ENCODE measurements at regions not wholly inside any gene's neighbourhood (a gene's known extent, or its start where the extent isn't known, plus 50 kb on each side); places are given as distances from the start of the nearest gene placed in this dataset.

DNA sequence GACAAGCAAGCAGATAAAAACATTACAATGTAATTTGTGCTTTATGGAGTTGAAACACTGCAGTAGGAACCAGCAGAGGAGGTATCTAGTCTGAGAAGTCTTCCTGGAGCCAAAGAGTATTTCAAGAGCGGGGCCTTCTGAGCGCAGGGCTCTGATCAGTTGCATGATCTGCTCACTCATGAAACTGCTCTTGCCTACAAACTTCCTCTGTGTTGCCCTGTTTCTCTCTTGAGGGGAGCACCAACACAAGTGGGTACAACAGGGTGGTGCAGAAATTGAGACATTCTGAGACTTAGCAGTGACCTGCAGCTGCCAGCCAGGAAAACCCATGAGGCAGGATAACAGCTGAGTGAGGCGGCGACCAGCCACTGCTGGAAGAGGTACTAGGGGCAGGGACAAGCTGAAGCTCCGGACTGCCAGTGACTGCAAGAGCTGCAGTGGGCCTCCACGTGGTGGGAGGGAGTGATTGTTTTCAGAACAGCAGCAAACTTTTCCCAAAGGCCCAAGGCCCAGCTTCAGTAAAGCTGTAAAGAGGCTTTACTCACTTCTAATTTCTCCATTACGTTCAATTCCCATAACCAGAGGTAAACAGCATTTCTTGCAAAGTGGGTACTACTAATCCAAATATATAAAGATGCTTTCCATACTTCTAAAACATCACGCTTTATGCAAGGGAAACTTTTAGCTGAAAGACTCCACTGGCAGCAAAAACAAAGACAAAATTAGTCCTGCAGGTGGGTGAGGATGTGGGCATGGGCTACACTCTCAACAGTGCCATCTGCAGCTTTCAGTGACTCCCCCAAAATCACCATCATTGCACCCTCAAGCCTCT, 69.0 kb upstream of the LPP start:
- intact Hi-C loops (cut with micrococcal nuclease; ENCODE audit: unreplicated experiment), result no loop called here
- Histone ChIP-seq H3K9me3 (ENCODE audit: insufficient read depth, low read depth) (peaks cover 5% of the 10 kb centered on the region), H3F3A (ENCODE audit: insufficient read depth, low read depth) (no peaks in the 10 kb centered on the region), H3K36me3 (ENCODE audit: low read depth) (no peaks in the 10 kb centered on the region), H3K79me2 (ENCODE audit: low read depth) (no peaks in the 10 kb centered on the region), H3K4me2 (no peak overlapping the region), H4K20me1 (ENCODE audit: insufficient read depth) (no peaks in the 10 kb centered on the region), H2AFZ (no peak overlapping the region), H3K9me2 (ENCODE audit: insufficient read depth) (no peaks in the 10 kb centered on the region), H3K27me3 (ENCODE audit: insufficient read depth, low read depth) (no peaks in the 10 kb centered on the region), H3K27ac (no peak overlapping the region), H3K4me3 (no peak overlapping the region), H3K4me1 (replicated peaks; ENCODE audit: insufficient read depth) (no peaks in the 10 kb centered on the region)
- no TSS peak for BruUV-seq (replicated peaks)
- CTCF ChIA-PET, result no interaction called here
- POLR2A ChIA-PET (ENCODE audit: unreplicated experiment), result interaction anchor here (0.6 kb wide), 1 partner anchor 1001 kb away, joined by 3 read pairs; no protein-coding TSS in a partner anchor
- TF ChIP-seq, protein P1, sequence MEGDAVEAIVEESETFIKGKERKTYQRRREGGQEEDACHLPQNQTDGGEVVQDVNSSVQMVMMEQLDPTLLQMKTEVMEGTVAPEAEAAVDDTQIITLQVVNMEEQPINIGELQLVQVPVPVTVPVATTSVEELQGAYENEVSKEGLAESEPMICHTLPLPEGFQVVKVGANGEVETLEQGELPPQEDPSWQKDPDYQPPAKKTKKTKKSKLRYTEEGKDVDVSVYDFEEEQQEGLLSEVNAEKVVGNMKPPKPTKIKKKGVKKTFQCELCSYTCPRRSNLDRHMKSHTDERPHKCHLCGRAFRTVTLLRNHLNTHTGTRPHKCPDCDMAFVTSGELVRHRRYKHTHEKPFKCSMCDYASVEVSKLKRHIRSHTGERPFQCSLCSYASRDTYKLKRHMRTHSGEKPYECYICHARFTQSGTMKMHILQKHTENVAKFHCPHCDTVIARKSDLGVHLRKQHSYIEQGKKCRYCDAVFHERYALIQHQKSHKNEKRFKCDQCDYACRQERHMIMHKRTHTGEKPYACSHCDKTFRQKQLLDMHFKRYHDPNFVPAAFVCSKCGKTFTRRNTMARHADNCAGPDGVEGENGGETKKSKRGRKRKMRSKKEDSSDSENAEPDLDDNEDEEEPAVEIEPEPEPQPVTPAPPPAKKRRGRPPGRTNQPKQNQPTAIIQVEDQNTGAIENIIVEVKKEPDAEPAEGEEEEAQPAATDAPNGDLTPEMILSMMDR (conservative IDR thresholded peaks at IDR 0.05), result no peak
- no peak for TF ChIP-seq EZH2 (IDR thresholded peaks at IDR 0.05; ENCODE audit: low read depth)
- no peak for DNase-seq

DNA sequence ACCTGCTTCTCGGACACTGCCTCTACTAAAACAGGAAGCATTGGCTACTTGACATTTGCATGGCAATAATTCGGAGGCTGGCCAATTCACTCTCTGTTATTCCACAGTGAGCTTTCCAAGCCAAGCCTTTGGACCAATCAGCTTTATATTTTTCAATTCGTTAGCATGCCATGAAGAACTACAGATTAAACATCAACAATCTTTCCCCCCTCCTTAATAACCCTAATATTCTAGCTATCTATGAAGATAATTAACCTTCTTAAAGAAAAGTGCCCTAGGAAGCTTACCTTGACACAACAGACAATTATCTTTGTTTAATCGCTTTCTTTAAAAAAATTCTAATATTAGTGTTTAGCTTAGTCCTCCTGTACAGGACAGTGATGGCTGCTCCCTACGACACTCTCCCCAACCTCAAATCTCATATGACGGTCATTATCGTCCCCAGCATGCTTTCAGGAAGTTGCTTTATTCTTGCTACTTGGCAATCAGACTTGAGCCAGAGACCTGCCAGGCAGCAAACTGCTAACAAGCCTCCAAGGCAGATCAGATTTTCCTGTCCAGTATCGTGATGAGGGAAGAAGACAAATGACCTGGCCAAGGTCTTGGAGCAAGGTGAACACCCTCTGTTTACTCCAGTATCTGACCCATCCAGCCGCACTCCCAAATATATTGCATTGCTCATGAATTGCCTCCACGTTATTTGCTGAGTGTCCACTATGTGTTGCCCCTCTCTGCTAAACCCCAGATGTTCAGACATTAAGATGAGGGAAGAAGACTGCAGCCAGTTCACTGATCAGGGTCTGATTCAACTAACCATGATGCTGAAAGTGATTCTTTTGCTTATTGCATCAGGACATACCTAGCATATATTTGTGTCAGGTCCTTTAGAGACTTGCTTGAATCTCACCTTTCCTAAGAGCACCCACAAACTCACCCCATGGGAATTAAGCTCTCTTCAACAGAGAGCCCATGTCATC, 68.1 kb upstream of the LPP start:
- no peaks in the 10 kb centered on the region for H3K4me1 ChIP-seq (replicated peaks; ENCODE audit: insufficient read depth)
- no peak for TF ChIP-seq EZH2 (IDR thresholded peaks at IDR 0.05; ENCODE audit: low read depth)
- intact Hi-C loops (cut with micrococcal nuclease; ENCODE audit: unreplicated experiment), result no loop called here
- H3F3A ChIP-seq (ENCODE audit: insufficient read depth, low read depth), result no peaks in the 10 kb centered on the region
- DNase-seq, result no peak
- H3K79me2 ChIP-seq (ENCODE audit: low read depth), result no peaks in the 10 kb centered on the region
- H3K9me2 ChIP-seq (ENCODE audit: insufficient read depth), result no peaks in the 10 kb centered on the region
- H2AFZ ChIP-seq, result no peak overlapping the region
- H3K27ac ChIP-seq, result no peak overlapping the region
- no peaks in the 10 kb centered on the region for H3K36me3 ChIP-seq (ENCODE audit: low read depth)
- no peaks in the 10 kb centered on the region for H4K20me1 ChIP-seq (ENCODE audit: insufficient read depth)
- POLR2A ChIA-PET (ENCODE audit: unreplicated experiment), result interaction anchor here (0.6 kb wide), 1 partner anchor 1000 kb away, joined by 3 read pairs; no protein-coding TSS in a partner anchor
- H3K27me3 ChIP-seq (ENCODE audit: insufficient read depth, low read depth), result no peaks in the 10 kb centered on the region
- no peaks in the 10 kb centered on the region for H3K9me3 ChIP-seq (ENCODE audit: insufficient read depth, low read depth)
- no peak overlapping the region for H3K4me2 ChIP-seq
- no peak overlapping the region for H3K4me3 ChIP-seq
- BruUV-seq (replicated peaks), result no TSS peak
- CTCF ChIA-PET, result no interaction called here

DNA sequence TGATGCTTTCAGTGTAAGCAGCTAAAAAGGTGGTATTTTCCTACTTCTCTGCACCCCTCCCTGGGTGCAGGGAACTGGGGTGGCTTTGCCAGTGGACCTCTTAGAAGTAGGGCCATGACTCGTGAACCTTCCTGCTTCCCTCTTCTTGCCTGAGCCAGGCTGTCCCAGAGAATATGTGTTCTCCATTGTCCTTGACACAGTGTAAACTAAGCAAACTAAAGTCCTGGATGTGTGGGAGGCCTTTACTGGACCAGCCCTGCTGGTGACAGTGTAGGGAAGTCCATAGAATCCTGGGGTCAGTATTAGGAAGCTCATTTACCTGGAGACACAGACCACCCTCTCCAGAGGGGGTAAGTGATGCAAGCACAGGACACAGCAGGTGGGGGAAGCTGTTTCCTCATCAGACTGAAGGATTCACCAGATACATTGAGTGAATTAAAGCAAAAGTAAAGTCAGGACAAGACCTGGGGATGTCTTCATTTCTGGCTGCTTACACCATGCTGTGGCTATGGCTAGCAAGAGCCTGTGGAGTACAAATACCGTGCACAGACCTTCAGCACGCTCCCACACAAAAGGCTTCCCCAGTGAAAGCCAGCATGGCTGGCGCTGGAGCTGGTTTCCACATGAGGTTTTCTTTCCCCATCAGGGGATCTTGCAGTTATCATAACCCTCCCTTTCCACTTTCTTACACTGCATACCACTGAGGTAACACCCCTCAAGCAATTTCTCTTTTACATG, 64.8 kb upstream of the LPP start:
- H3K4me2 ChIP-seq, result no peak overlapping the region
- CTCF ChIA-PET, result no interaction called here
- no peak for TF ChIP-seq EZH2 (IDR thresholded peaks at IDR 0.05; ENCODE audit: low read depth)
- TF ChIP-seq, protein P1 (conservative IDR thresholded peaks at IDR 0.05), result no peak

More for the DNA sequence above, 64.8 kb upstream of the LPP start:
- no TSS peak for BruUV-seq (replicated peaks)
- POLR2A ChIA-PET (ENCODE audit: unreplicated experiment), result no interaction called here
- H3K36me3 ChIP-seq (ENCODE audit: low read depth), result no peaks in the 10 kb centered on the region
- H3F3A ChIP-seq (ENCODE audit: insufficient read depth, low read depth), result no peaks in the 10 kb centered on the region
- H3K79me2 ChIP-seq (ENCODE audit: low read depth), result no peaks in the 10 kb centered on the region
- H3K9me2 ChIP-seq (ENCODE audit: insufficient read depth), result no peaks in the 10 kb centered on the region
- intact Hi-C loops (cut with micrococcal nuclease; ENCODE audit: unreplicated experiment), result no loop called here
- no peak overlapping the region for H3K27ac ChIP-seq
- H3K4me1 ChIP-seq (replicated peaks; ENCODE audit: insufficient read depth), result no peaks in the 10 kb centered on the region
- no peak for DNase-seq
- no peak overlapping the region for H2AFZ ChIP-seq
- no peak overlapping the region for H3K4me3 ChIP-seq
- H3K27me3 ChIP-seq (ENCODE audit: insufficient read depth, low read depth), result no peaks in the 10 kb centered on the region
- H4K20me1 ChIP-seq (ENCODE audit: insufficient read depth), result no peaks in the 10 kb centered on the region
- no peaks in the 10 kb centered on the region for H3K9me3 ChIP-seq (ENCODE audit: insufficient read depth, low read depth)

Measured in PC-9 (cell line).